Inferior parietal cortex (tissue), 1 donor: ENCODE measurements at regions not wholly inside any gene's neighbourhood (a gene's known extent, or its start where the extent isn't known, plus 50 kb on each side); places are given as distances from the start of the nearest gene placed in this dataset.
"Not testable (repeated sequence)": the region's sequence is repeated elsewhere in the genome, so short reads cannot be mapped to it uniquely, and the experiment has no call there.

Experiments used
- DNase-seq: peaks from one replicate; pipeline ENCODE4 v3.0.0-alpha.2; 2016; ENCODE audit errors: extremely low spot score

GRCh38 chr5:129163810-129164378 lies 69.3 kb downstream of the ISOC1 start:
- DNase-seq: no peak

- no peak for DNase-seq
These were observed 75.5 kb downstream of the ISOC1 start for GRCh38 chr5:129170050-129170449.

GRCh38 chr5:129171194-129171944 lies 76.8 kb downstream of the ISOC1 start:
- DNase-seq: no peak

GRCh38 chr5:129172580-129172979 lies 78.0 kb downstream of the ISOC1 start:
- peak; percentile 67 for DNase-seq

GRCh38 chr5:129173771-129174170 lies 79.2 kb downstream of the ISOC1 start:
- no peak for DNase-seq

GRCh38 chr5:129174480-129174879 lies 79.9 kb downstream of the ISOC1 start:
- DNase-seq: no peak

GRCh38 chr5:129177451-129177850 lies 82.9 kb downstream of the ISOC1 start:
- DNase-seq: no peak

GRCh38 chr5:129199308-129199707 lies 104.8 kb downstream of the ISOC1 start:
- DNase-seq: no peak

GRCh38 chr5:129204525-129204924 lies 110.0 kb downstream of the ISOC1 start:
- DNase-seq: no peak

- no peak for DNase-seq
These were observed 121.5 kb downstream of the ISOC1 start for GRCh38 chr5:129216001-129216400.

GRCh38 chr5:129217179-129217578 lies 122.6 kb downstream of the ISOC1 start:
- no peak for DNase-seq

GRCh38 chr5:129223178-129223577 lies 128.6 kb downstream of the ISOC1 start:
- DNase-seq: no peak

- DNase-seq: no peak
These were observed 134.0 kb downstream of the ISOC1 start for GRCh38 chr5:129228577-129228976.

- DNase-seq: no peak
These were observed 147.2 kb downstream of the ISOC1 start for GRCh38 chr5:129241755-129242154.

GRCh38 chr5:129243039-129243438 lies 148.5 kb downstream of the ISOC1 start:
- DNase-seq: no peak

- no peak for DNase-seq
These were observed 149.9 kb downstream of the ISOC1 start for GRCh38 chr5:129244478-129244877.

- peak; percentile 85 for DNase-seq
These were observed 150.9 kb downstream of the ISOC1 start for GRCh38 chr5:129245489-129245888.

- no peak for DNase-seq
These were observed 151.5 kb downstream of the ISOC1 start for GRCh38 chr5:129246088-129246487.

GRCh38 chr5:129249886-129250285 lies 155.3 kb downstream of the ISOC1 start:
- DNase-seq: no peak

- DNase-seq: no peak
These were observed 176.8 kb downstream of the ISOC1 start for GRCh38 chr5:129271308-129271707.

GRCh38 chr5:129284010-129284409 lies 176.1 kb upstream of the ADAMTS19 start:
- DNase-seq: no peak

GRCh38 chr5:129294216-129294615 lies 165.9 kb upstream of the ADAMTS19 start:
- DNase-seq: not testable (repeated sequence)

GRCh38 chr5:129306725-129307124 lies 153.4 kb upstream of the ADAMTS19 start:
- DNase-seq: no peak

GRCh38 chr5:129322968-129323367 lies 137.1 kb upstream of the ADAMTS19 start:
- no peak for DNase-seq
